ENCODE measurements at regions not wholly inside any gene's neighbourhood (a gene's known extent, or its start where the extent isn't known, plus 50 kb on each side); places are given as distances from the start of the nearest gene placed in this dataset.

- TF ChIP-seq, protein P1, sequence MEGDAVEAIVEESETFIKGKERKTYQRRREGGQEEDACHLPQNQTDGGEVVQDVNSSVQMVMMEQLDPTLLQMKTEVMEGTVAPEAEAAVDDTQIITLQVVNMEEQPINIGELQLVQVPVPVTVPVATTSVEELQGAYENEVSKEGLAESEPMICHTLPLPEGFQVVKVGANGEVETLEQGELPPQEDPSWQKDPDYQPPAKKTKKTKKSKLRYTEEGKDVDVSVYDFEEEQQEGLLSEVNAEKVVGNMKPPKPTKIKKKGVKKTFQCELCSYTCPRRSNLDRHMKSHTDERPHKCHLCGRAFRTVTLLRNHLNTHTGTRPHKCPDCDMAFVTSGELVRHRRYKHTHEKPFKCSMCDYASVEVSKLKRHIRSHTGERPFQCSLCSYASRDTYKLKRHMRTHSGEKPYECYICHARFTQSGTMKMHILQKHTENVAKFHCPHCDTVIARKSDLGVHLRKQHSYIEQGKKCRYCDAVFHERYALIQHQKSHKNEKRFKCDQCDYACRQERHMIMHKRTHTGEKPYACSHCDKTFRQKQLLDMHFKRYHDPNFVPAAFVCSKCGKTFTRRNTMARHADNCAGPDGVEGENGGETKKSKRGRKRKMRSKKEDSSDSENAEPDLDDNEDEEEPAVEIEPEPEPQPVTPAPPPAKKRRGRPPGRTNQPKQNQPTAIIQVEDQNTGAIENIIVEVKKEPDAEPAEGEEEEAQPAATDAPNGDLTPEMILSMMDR (IDR thresholded peaks at IDR 0.05): no peak
- no peak for TF ChIP-seq EZH2 (IDR thresholded peaks at IDR 0.05)
Measured at GRCh38 chr15:36407647-36408046, 171.8 kb upstream of the CDIN1 start.

All from neural progenitor cell (in vitro differentiated cells).